HCT116 (cell line): ENCODE measurements at regions not wholly inside any gene's neighbourhood (a gene's known extent, or its start where the extent isn't known, plus 50 kb on each side); places are given as distances from the start of the nearest gene placed in this dataset.

Source experiments
- ATAC-seq: fragments of 200-7000 bp; cut with Tn5 transposase; 2 replicates; pipeline ENCODE4 v1.9.1; 2020; ENCODE audit warnings: mild to moderate bottlenecking, moderate library complexity
- BruUV-seq: library from RNA; stranded (reverse); fragments of 400-500 nt; replicated peaks from 2 replicates; lab custom pipeline; 2021; lab: Mats Ljungman, UMichigan
- CTCF ChIA-PET: fragments of 300-600 bp; sonication (Branson Sonifier 250); formaldehyde crosslinking; loops from one replicate; lab custom pipeline; 2021; ENCODE audit warnings: antibody characterized with exemption; lab: Charles Lee
- POLR2A ChIA-PET: fragments of 300-600, 350-600 bp; sonication (Branson Sonifier 250); formaldehyde crosslinking; loops from one replicate; lab custom pipeline; 2021; ENCODE audit warnings: antibody characterized with exemption; lab: Charles Lee
- RAD21 ChIA-PET, 2 experiments: fragments of 300-600 bp; sonication (Branson Sonifier 250); formaldehyde crosslinking; loops; one replicate each; lab custom pipeline; 2023; ENCODE audit warnings: low total read pairs in 2 of 2; ENCODE audit not compliant: uncharacterized antibody in 2 of 2, unreplicated experiment in 2 of 2, low non-redundant PET in 1 of 2; lab: Charles Lee
- DNase-seq: peaks from one replicate; pipeline ENCODE4 v3.0.0-alpha.2; 2010; ENCODE audit warnings: low read depth, low spot score
- H2AFZ ChIP-seq: fragments of 200-600 bp; shearing (Covaris generic), sonication (generic); 2 replicates; pipeline ENCODE4 v1.6.1; 2017; ENCODE audit warnings: low read depth, mixed run types, mixed read lengths, antibody characterized with exemption, low read length; ENCODE audit not compliant: poor library complexity, severe bottlenecking
- H3K27ac ChIP-seq: 2 replicates; pipeline ENCODE4 v1.5.1; 2012; ENCODE audit warnings: low read depth, low read length
- H3K27me3 ChIP-seq: fragments of 200-600 bp; sonication (generic); 2 replicates; pipeline ENCODE4 v1.6.1; 2016; ENCODE audit warnings: mixed run types, low read length, mixed read lengths; ENCODE audit not compliant: insufficient read depth
- H3K36me3 ChIP-seq, 2 experiments: fragments of 200-500 bp in 1 of 2; fragments of 200-600 bp in 1 of 2; sonication (Bioruptor generic) in 1 of 2; sonication (generic) in 1 of 2; 2 replicates each; pipeline versions ENCODE4 v1.5.1 to v1.6.1; 2014 to 2016; ENCODE audit warnings: low read length in 2 of 2, inconsistent platforms in 1 of 2, mixed read lengths in 1 of 2, mixed run types in 1 of 2; ENCODE audit not compliant: insufficient read depth in 2 of 2, control insufficient read depth in 1 of 2
- H3K4me1 ChIP-seq, 2 experiments: fragments of 200-600 bp in 1 of 2; sonication (generic) in 1 of 2; 2 replicates each; pipeline versions ENCODE4 v1.5.1 to v1.6.1; 2012 to 2017; ENCODE audit warnings: low read length in 2 of 2, inconsistent platforms in 1 of 2, mild to moderate bottlenecking in 1 of 2, mixed read lengths in 1 of 2, mixed run types in 1 of 2, moderate library complexity in 1 of 2; ENCODE audit not compliant: insufficient read depth in 2 of 2, control insufficient read depth in 1 of 2
- H3K4me2 ChIP-seq: fragments of 200-600 bp; sonication (generic); 2 replicates; pipeline ENCODE4 v1.6.1; 2017; ENCODE audit warnings: mixed run types, low read length, mixed read lengths
- H3K4me3 ChIP-seq, 2 experiments: fragments of 200-600 bp in 1 of 2; sonication (generic) in 1 of 2; replicated peaks in 1 of 2; 2 replicates each; pipeline ENCODE4 v1.5.1; 2011 to 2016; ENCODE audit warnings: low read length in 2 of 2, control low read depth in 1 of 2, low read depth in 1 of 2, mild to moderate bottlenecking in 1 of 2, mixed read lengths in 1 of 2, mixed run types in 1 of 2
- H3K79me2 ChIP-seq: fragments of 200-600 bp; sonication (generic); 2 replicates; pipeline ENCODE4 v1.6.1; 2017; ENCODE audit warnings: mild to moderate bottlenecking, mixed run types, low read length, moderate library complexity, mixed read lengths; ENCODE audit not compliant: insufficient read depth
- H3K9ac ChIP-seq: fragments of 200-600 bp; sonication (generic); 2 replicates; pipeline ENCODE4 v1.6.1; 2016; ENCODE audit warnings: low read length, mixed read lengths
- H3K9me2 ChIP-seq: fragments of 200-600 bp; sonication (generic), shearing (Covaris generic); 2 replicates; pipeline ENCODE4 v1.6.1; 2017; ENCODE audit warnings: mixed run types, mild to moderate bottlenecking, moderate library complexity; ENCODE audit not compliant: insufficient read depth
- H3K9me3 ChIP-seq, 2 experiments: fragments of 200-500 bp in 1 of 2; fragments of 200-600 bp in 1 of 2; sonication (Bioruptor generic) in 1 of 2; sonication (generic) in 1 of 2; 2 replicates each; pipeline ENCODE4 v1.6.1; 2014 to 2017; ENCODE audit warnings: low read length in 2 of 2, mixed read lengths in 2 of 2, inconsistent platforms in 1 of 2, low read depth in 1 of 2, mild to moderate bottlenecking in 1 of 2, mixed run types in 1 of 2, moderate library complexity in 1 of 2; ENCODE audit not compliant: control insufficient read depth in 1 of 2, insufficient read depth in 1 of 2
- H4K20me1 ChIP-seq: fragments of 200-600 bp; sonication (generic), shearing (Covaris generic); 2 replicates; pipeline ENCODE4 v1.6.1; 2017; ENCODE audit warnings: mixed run types, mild to moderate bottlenecking, moderate library complexity; ENCODE audit not compliant: insufficient read depth
- CBX3 ChIP-seq: IDR thresholded peaks from 2 replicates; pipeline ENCODE4 v1.6.1; 2012; ENCODE audit warnings: low read depth
- CEBPB ChIP-seq: IDR thresholded peaks from 2 replicates; pipeline ENCODE4 v1.6.1; 2012; ENCODE audit warnings: low read depth
- ELF1 ChIP-seq: IDR thresholded peaks from 2 replicates; pipeline ENCODE4 v1.6.1; 2012; ENCODE audit warnings: low read depth, borderline replicate concordance
- EZH2 ChIP-seq: fragments of 200-600 bp; sonication (generic); IDR thresholded peaks from 2 replicates; pipeline ENCODE4 v1.6.1; 2017; ENCODE audit warnings: antibody characterized with exemption, mixed run types
- SRF ChIP-seq: IDR thresholded peaks from 2 replicates; pipeline ENCODE4 v1.6.1; 2012; ENCODE audit warnings: low read depth
- TCF7L2 ChIP-seq: IDR thresholded peaks from 2 replicates; pipeline ENCODE4 v1.7.0; 2011; ENCODE audit warnings: borderline replicate concordance, inconsistent platforms; ENCODE audit not compliant: insufficient read depth, insufficient read length; ENCODE audit errors: extremely low read depth
- YY1 ChIP-seq: IDR thresholded peaks from 2 replicates; pipeline ENCODE4 v1.6.1; 2011; ENCODE audit warnings: low read length, low read depth, moderate library complexity, mild to moderate bottlenecking; ENCODE audit not compliant: insufficient replicate concordance; ENCODE audit errors: extremely low read depth
- ZBTB33 ChIP-seq: IDR thresholded peaks from 2 replicates; pipeline ENCODE4 v1.6.1; 2011; ENCODE audit warnings: mild to moderate bottlenecking, low read length, moderate library complexity; ENCODE audit not compliant: insufficient replicate concordance; ENCODE audit errors: extremely low read depth
- intact Hi-C: fragments of 100-400 bp; cut with micrococcal nuclease; formaldehyde crosslinking; loops from 2 replicates; pipeline ENCODE4 v1.10.0; 2022
- TF ChIP-seq, protein P1 (sequence below): IDR thresholded peaks from 2 replicates; pipeline ENCODE4 v1.6.1; 2012

- ChIA-PET POLR2A (no interaction called here), RAD21 (no interaction called here), CTCF (interaction anchor here (1.2 kb wide), 1 partner anchor 12 kb away, joined by 3 read pairs; no protein-coding TSS in a partner anchor)
- Histone ChIP-seq H3K4me3 (no peak overlapping the region), H3K4me1 (peaks cover 0 to 6% of the 10 kb centered on the region in 2 experiments; a peak in 1 of 4 replicates), H4K20me1 (no peaks in the 10 kb centered on the region), H3K36me3 (no peaks in the 10 kb centered on the region), H3K9me3 (no peaks in the 10 kb centered on the region), H3K9me2 (no peaks in the 10 kb centered on the region), H2AFZ (no peak overlapping the region), H3K4me2 (no peak overlapping the region), H3K9ac (no peak overlapping the region), H3K27me3 (no peaks in the 10 kb centered on the region), H3K79me2 (no peaks in the 10 kb centered on the region)
- no peak for DNase-seq
- intact Hi-C loops = no loop called here
- no TSS peak for BruUV-seq
- ATAC-seq = no peak
- TF ChIP-seq TCF7L2 = no peak
- TF ChIP-seq CEBPB = no peak
- TF ChIP-seq EZH2 = no peak
- TF ChIP-seq ELF1 = no peak
- TF ChIP-seq, protein P1, sequence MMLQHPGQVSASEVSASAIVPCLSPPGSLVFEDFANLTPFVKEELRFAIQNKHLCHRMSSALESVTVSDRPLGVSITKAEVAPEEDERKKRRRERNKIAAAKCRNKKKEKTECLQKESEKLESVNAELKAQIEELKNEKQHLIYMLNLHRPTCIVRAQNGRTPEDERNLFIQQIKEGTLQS = no peak
- TF ChIP-seq SRF = no peak
- TF ChIP-seq, all 23 proteins: peak for 0
- H3K27ac ChIP-seq = no peak overlapping the region
Measured at GRCh38 chr3:171933441-171933840, 90.3 kb downstream of the TMEM212 start.

DNA sequence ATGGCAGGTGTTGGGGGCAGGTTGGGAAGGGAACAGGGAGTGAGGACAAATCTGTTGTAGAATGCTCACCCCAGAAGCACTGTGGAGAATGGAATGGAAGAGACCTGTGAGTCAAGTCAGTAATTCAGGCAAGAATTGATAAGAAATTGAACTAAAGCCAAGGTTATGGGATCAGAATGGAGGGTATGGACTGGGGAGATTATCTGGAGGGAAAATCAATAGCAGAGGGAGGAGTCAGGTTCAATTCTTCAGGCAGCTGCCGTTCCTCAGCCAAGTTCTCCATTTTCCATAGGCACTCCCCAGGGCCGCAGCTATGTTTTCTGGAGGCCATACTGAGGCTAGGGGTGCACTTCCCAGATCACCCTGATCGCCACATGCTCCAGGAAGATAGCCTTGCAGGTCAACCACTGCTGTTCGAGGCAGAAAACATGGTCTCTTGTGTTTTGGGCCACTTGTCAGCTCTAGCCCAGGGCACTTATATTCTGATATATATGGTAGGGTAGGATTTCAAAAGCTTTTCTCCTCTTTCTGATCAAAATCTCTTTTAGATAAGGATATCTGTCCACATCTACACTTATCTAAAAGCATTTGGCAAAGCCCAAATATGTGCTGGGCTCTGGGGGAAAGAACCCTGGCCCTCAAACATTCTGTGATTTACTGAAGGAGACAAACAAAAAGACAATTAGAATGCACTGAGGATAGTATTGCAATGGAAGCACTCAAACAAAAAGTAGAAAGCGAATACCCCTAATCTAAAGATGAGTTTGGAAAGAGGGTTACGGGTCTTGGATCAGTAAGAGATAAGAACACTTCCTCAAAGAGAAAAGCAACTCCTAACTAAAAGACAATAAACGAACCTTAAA is 92.3 kb downstream of the TMEM212 start:
- Histone ChIP-seq H3K27ac (no peak overlapping the region), H3K4me2 (no peak overlapping the region), H3K36me3 (no peaks in the 10 kb centered on the region), H3K4me3 (no peak overlapping the region), H3K27me3 (no peaks in the 10 kb centered on the region), H3K79me2 (no peaks in the 10 kb centered on the region), H3K9me3 (no peaks in the 10 kb centered on the region), H2AFZ (no peak overlapping the region), H3K4me1 (peaks cover 0 to 6% of the 10 kb centered on the region in 2 experiments; a peak in 1 of 4 replicates), H3K9ac (no peak overlapping the region), H4K20me1 (no peaks in the 10 kb centered on the region), H3K9me2 (no peaks in the 10 kb centered on the region)
- no TSS peak for BruUV-seq
- POLR2A ChIA-PET = interaction anchor here (1.7 kb wide), 1 partner anchor 104 kb away, joined by 5 read pairs; the partner anchor contains the start of gene FNDC3B
- DNase-seq (no peak), ATAC-seq (no peak)
- CTCF ChIA-PET = interaction anchor here (1.2 kb wide), 1 partner anchor 103 kb away, joined by 3 read pairs; the partner anchor contains the start of gene FNDC3B
- intact Hi-C loops = loop anchor here (1.0 kb wide), 1 partner anchor 104 kb away; the partner anchor contains the start of gene FNDC3B
- TF ChIP-seq CBX3 = no peak
- TF ChIP-seq SRF = no peak
- no peak for TF ChIP-seq ZBTB33
- no peak for TF ChIP-seq YY1
- no peak for TF ChIP-seq EZH2
- peak; percentile 23 for TF ChIP-seq TCF7L2
- RAD21 ChIA-PET = no interaction called here
